Neural progenitor cell (in vitro differentiated cells): ENCODE measurements at regions not wholly inside any gene's neighbourhood (a gene's known extent, or its start where the extent isn't known, plus 50 kb on each side); places are given as distances from the start of the nearest gene placed in this dataset.

Experiments used
- EZH2phosphoT487 ChIP-seq: fragments of 200-600 bp; sonication (generic); IDR thresholded peaks from 2 replicates; pipeline ENCODE4 v1.6.1; 2017; ENCODE audit warnings: antibody characterized with exemption
- TF ChIP-seq, protein P1 (sequence below): fragments of 200-600 bp; sonication (generic); IDR thresholded peaks from 2 replicates; pipeline ENCODE4 v1.5.1; 2017; ENCODE audit warnings: antibody characterized with exemption, mild to moderate bottlenecking

DNA sequence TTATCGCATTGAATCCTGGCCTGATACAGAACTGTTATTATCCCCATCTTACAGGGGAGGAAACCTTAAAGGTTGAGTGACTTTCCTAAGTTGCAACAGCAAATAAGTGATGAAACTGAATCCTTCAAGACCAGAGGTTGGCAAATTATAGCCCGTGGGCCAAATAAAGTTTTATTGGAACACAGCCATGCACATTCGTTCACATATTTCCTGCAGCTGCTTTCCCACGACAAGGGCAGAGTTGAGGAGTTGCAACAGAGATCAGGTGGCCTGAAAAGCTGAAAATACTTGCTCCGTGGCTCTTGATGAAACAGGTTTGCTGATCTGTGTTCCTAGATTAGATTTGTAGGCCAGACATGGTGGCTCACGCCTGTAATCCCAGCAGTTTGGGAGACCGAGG, 126.7 kb downstream of the PHETA1 start:
- TF ChIP-seq EZH2phosphoT487: no peak
- TF ChIP-seq, protein P1, sequence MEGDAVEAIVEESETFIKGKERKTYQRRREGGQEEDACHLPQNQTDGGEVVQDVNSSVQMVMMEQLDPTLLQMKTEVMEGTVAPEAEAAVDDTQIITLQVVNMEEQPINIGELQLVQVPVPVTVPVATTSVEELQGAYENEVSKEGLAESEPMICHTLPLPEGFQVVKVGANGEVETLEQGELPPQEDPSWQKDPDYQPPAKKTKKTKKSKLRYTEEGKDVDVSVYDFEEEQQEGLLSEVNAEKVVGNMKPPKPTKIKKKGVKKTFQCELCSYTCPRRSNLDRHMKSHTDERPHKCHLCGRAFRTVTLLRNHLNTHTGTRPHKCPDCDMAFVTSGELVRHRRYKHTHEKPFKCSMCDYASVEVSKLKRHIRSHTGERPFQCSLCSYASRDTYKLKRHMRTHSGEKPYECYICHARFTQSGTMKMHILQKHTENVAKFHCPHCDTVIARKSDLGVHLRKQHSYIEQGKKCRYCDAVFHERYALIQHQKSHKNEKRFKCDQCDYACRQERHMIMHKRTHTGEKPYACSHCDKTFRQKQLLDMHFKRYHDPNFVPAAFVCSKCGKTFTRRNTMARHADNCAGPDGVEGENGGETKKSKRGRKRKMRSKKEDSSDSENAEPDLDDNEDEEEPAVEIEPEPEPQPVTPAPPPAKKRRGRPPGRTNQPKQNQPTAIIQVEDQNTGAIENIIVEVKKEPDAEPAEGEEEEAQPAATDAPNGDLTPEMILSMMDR: no peak
